MG63 (cell line): ENCODE measurements at regions not wholly inside any gene's neighbourhood (a gene's known extent, or its start where the extent isn't known, plus 50 kb on each side); places are given as distances from the start of the nearest gene placed in this dataset.

Source experiments
- DNase-seq: peaks from one replicate; pipeline ENCODE4 v3.0.0-alpha.2; 2020
- H3K27me3 ChIP-seq: fragments of 250-450 bp; sonication (Bioruptor Pico); 2 replicates; pipeline ENCODE4 v1.5.1; 2020; ENCODE audit warnings: mild to moderate bottlenecking, moderate library complexity
- H3K36me3 ChIP-seq: fragments of 250-450 bp; sonication (Bioruptor Pico); 2 replicates; pipeline ENCODE4 v1.5.1; 2020; ENCODE audit warnings: mild to moderate bottlenecking, moderate library complexity
- H3K4me3 ChIP-seq: fragments of 250-450 bp; sonication (Bioruptor Pico); 2 replicates; pipeline ENCODE4 v1.5.1; 2020; ENCODE audit warnings: mild to moderate bottlenecking, moderate library complexity
- H3K9me3 ChIP-seq: fragments of 250-450 bp; sonication (Bioruptor Pico); 2 replicates; pipeline ENCODE4 v1.5.1; 2020; ENCODE audit warnings: mild to moderate bottlenecking, moderate library complexity

GRCh38 chr22:48563118-48563965 is 1264.3 kb downstream of the BRD1 start:
- DNase-seq, result no peak
- no peak overlapping the region for H3K4me3 ChIP-seq
- H3K9me3 ChIP-seq, result no peaks in the 10 kb centered on the region
- H3K36me3 ChIP-seq, result no peaks in the 10 kb centered on the region
- H3K27me3 ChIP-seq, result no peaks in the 10 kb centered on the region

GRCh38 chr22:48561676-48562075 is 1266.0 kb downstream of the BRD1 start:
- no peak for DNase-seq
- H3K4me3 ChIP-seq, result no peak overlapping the region
- H3K36me3 ChIP-seq, result no peaks in the 10 kb centered on the region
- no peaks in the 10 kb centered on the region for H3K27me3 ChIP-seq
- no peaks in the 10 kb centered on the region for H3K9me3 ChIP-seq

DNA sequence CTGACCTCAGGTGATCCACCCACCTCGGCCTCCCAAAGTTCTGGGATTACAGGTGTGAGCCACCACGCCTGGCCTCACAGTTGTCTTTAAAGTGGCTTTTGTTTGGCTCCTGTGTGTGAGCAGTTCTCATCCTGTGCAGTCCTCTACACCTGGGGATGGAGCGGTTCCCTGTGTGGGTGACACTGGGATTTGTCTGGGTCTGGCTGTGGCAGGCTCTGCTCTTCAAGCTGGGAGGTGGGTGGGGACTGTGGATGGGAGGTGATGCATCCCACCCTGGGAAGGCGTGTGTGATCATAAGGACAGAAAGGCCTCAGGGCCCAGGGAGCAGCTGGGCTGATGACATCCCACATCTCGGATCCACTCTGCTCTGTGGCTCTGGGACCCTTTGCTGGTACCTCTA is 1266.8 kb downstream of the BRD1 start:
- no peaks in the 10 kb centered on the region for H3K27me3 ChIP-seq
- no peak overlapping the region for H3K4me3 ChIP-seq
- no peak for DNase-seq
- H3K36me3 ChIP-seq, result no peaks in the 10 kb centered on the region
- H3K9me3 ChIP-seq, result no peaks in the 10 kb centered on the region

DNA sequence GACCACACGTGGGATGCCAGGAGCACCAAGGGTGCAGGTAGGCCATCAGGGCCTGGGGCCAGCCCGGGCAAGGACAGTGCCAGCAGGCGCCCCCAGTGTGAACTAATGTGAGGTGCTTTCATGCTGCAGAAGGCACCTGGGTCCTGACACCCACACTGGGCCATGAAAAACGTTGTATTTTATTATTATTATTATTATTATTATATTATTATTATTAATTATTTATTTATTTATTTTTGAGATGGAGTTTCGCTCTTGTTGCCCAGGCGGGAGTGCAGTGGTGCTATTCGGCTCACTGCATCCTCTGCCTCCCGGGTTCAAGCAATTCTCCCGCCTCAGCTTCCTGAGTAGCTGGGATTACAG is 1267.3 kb downstream of the BRD1 start:
- Histone ChIP-seq H3K36me3 (no peaks in the 10 kb centered on the region), H3K27me3 (no peaks in the 10 kb centered on the region), H3K4me3 (no peak overlapping the region), H3K9me3 (no peaks in the 10 kb centered on the region)
- DNase-seq, result no peak

- H3K9me3 ChIP-seq, result no peaks in the 10 kb centered on the region
- no peak for DNase-seq
- no peaks in the 10 kb centered on the region for H3K27me3 ChIP-seq
- H3K4me3 ChIP-seq, result no peak overlapping the region
- H3K36me3 ChIP-seq, result no peaks in the 10 kb centered on the region
These were observed 1267.9 kb downstream of the BRD1 start for GRCh38 chr22:48559647-48560388.

DNA sequence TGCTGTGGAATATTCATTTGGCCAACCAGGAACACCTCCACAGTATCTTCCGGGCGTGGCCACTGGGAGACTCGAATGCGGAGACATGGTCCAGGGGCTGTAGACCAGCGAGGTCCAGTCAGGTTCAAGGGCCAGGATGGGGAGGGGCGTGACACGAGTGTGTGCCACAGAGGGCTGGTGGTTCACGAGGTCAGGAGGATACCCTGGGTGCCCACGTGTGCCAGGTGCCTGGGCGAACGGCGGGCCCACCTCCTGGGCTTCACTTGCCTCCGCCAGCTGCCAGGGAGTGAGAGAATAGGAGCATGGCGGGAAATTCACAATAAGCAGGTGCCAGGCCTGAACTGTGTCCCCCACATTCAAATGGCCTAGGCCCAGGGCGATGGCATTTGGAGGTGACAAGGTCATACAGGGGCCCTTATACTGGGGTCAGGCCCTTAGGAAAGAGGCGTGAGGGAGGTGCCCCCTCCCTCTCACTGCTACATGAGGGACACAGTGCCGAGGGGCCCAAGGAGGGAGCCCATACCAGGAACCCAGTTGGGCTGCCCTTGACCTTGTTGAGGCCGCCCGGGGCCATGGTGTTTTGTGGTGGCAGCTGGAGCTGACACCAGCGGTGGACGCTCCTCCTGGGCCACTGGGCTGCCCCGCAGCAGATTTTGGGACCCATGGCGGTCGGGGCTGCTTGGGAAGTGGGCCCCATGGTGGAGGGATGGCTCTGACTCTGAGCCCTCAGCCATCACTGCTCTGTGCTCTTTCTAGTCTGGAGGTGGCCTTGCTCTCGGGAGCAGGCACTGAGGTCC is 1268.9 kb downstream of the BRD1 start:
- no peak overlapping the region for H3K4me3 ChIP-seq
- no peaks in the 10 kb centered on the region for H3K27me3 ChIP-seq
- H3K36me3 ChIP-seq, result no peaks in the 10 kb centered on the region
- no peak for DNase-seq
- no peaks in the 10 kb centered on the region for H3K9me3 ChIP-seq

DNA sequence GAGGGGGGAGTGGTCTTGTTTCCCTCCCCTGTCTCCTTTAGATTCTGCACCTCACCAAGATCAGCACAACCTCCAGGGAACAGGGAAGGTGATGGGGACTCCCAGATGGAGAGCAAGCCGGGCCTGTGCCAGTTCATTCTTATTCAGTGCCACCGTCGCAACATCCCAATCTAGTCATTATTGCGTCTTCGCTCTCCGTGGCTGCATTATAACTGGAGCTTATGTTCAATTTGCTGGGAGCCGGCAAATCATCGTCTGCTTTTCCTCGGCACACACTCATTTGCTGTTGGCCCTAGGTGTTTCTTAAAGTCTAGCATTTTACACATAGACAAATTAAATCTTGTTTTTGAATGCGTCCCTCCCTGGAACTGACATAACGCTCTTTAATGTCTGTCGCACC is 1269.7 kb downstream of the BRD1 start:
- H3K4me3 ChIP-seq, result no peak overlapping the region
- no peak for DNase-seq
- no peaks in the 10 kb centered on the region for H3K36me3 ChIP-seq
- H3K27me3 ChIP-seq, result no peaks in the 10 kb centered on the region
- no peaks in the 10 kb centered on the region for H3K9me3 ChIP-seq

- no peak overlapping the region for H3K4me3 ChIP-seq
- no peak for DNase-seq
- H3K27me3 ChIP-seq, result no peaks in the 10 kb centered on the region
- no peaks in the 10 kb centered on the region for H3K36me3 ChIP-seq
- H3K9me3 ChIP-seq, result no peaks in the 10 kb centered on the region
These were observed 1270.2 kb downstream of the BRD1 start for GRCh38 chr22:48557473-48557872.

DNA sequence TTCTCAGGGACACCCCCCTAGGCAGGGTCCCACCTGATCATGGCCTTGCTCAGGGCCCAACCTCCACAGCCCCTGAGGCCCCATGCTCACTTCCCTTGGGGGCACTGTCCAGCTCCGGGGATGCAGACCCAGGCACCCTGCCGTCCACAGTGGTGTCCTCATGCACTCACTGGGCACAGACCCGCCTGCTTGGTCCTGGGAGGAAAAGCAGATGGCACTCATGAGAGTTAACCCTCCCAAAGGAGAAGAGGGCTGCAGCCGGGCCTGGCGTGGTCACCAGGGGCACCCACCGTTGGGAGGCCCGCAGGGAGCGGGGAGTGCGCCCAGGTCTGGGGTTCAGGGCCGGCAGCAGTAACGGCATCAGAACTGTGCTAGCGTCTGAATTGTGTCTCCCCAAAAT is 1270.9 kb downstream of the BRD1 start:
- Histone ChIP-seq H3K9me3 (no peaks in the 10 kb centered on the region), H3K27me3 (no peaks in the 10 kb centered on the region), H3K4me3 (no peak overlapping the region), H3K36me3 (no peaks in the 10 kb centered on the region)
- no peak for DNase-seq

GRCh38 chr22:48556222-48556621 is 1271.5 kb downstream of the BRD1 start:
- Histone ChIP-seq H3K4me3 (no peak overlapping the region), H3K9me3 (no peaks in the 10 kb centered on the region), H3K27me3 (no peaks in the 10 kb centered on the region), H3K36me3 (no peaks in the 10 kb centered on the region)
- DNase-seq, result no peak

DNA sequence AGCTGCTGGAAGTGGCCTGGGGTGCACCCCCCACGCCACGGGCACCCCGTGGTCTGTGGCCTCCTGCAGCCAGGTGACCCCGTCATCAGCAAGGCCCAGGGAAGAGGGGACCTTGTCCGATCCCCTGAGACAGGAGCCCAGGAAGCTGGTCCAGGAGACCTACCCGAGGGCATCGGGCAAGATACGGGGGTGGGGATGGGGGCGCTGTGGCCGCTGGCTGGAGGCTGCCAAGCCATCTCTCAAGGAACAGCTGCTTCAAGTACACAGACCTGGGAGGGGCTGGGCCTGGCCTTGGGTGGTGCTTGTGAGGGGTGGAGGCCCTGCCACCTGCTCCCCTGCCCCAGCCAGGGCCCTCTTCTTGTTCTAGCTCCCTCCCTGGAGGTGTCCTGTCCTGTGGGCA is 1272.1 kb downstream of the BRD1 start:
- Histone ChIP-seq H3K9me3 (no peaks in the 10 kb centered on the region), H3K36me3 (no peaks in the 10 kb centered on the region), H3K27me3 (no peaks in the 10 kb centered on the region), H3K4me3 (no peak overlapping the region)
- no peak for DNase-seq

GRCh38 chr22:48554893-48555572 is 1272.6 kb downstream of the BRD1 start:
- Histone ChIP-seq H3K27me3 (no peaks in the 10 kb centered on the region), H3K4me3 (no peak overlapping the region), H3K9me3 (no peaks in the 10 kb centered on the region), H3K36me3 (no peaks in the 10 kb centered on the region)
- DNase-seq, result no peak

DNA sequence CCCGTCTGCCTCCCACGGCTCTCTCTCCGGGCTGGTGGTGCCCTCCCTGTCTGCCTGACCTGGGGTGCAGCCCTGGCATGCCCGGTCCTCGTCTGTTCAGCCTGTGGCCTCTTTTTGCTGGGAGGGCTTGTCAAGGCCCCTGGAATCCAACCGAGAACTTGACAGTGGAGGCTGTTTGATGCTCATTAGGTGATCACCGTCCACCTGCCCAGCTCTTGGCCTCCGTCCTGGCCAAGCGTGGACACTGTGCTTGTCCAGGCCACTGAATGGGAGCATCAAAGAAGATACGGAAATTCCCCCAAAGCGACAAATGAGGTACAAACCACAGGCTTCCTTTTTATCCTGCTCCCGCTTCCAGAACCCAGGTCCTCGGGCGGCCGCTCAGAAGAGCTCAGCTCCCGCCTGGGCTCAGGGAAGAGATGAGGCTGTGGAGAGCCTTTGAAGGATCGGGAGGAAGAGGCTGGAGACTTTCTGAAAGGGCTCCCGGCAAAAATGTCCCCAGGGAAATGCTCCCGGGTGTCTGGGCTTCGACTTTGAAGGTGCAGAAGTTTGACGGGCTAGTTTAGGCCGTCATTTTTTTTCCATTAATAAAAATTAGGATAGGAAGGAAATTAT is 1273.9 kb downstream of the BRD1 start:
- H3K9me3 ChIP-seq, result no peaks in the 10 kb centered on the region
- no peaks in the 10 kb centered on the region for H3K36me3 ChIP-seq
- H3K4me3 ChIP-seq, result no peak overlapping the region
- H3K27me3 ChIP-seq, result no peaks in the 10 kb centered on the region
- no peak for DNase-seq

GRCh38 chr22:48553119-48553518 is 1274.6 kb downstream of the BRD1 start:
- no peak for DNase-seq
- H3K4me3 ChIP-seq, result no peak overlapping the region
- H3K9me3 ChIP-seq, result no peaks in the 10 kb centered on the region
- no peaks in the 10 kb centered on the region for H3K36me3 ChIP-seq
- H3K27me3 ChIP-seq, result no peaks in the 10 kb centered on the region

DNA sequence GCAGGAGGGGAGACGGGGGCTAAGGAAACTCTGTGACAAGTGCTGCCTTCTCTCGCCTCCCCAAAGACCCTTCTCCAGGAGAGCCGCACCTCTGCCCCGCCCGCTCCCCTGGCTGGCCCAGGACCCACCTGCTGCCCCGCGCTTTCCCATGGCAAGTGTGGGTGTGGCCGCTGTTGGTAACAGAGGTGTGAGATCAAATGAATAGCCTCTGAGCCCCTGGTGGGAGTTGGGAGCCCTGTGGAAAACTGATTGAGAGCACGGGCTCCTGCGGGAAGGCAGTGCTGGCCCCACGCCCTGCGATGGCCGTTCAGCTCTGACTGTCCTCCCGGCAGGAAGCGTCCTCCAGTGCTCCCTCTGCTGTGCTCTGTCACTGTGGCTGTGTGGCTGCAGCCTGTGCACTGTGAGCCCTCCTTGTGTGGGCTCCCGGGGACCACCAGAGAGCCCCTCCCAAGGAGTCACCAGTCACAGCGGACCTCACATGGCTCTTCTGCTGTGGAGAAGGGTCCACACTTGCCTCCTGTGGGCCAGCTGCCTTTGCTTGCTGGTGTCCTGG is 1275.9 kb downstream of the BRD1 start:
- no peaks in the 10 kb centered on the region for H3K27me3 ChIP-seq
- H3K4me3 ChIP-seq, result no peak overlapping the region
- H3K36me3 ChIP-seq, result no peaks in the 10 kb centered on the region
- H3K9me3 ChIP-seq, result no peaks in the 10 kb centered on the region
- DNase-seq, result no peak

- no peak for DNase-seq
- Histone ChIP-seq H3K9me3 (no peaks in the 10 kb centered on the region), H3K36me3 (no peaks in the 10 kb centered on the region), H3K4me3 (no peak overlapping the region), H3K27me3 (no peaks in the 10 kb centered on the region)
These were observed 1276.6 kb downstream of the BRD1 start for GRCh38 chr22:48551061-48551460.
